IMR-90 (cell line): ENCODE measurements at regions not wholly inside any gene's neighbourhood (a gene's known extent, or its start where the extent isn't known, plus 50 kb on each side); places are given as distances from the start of the nearest gene placed in this dataset.

ENCODE experiments used
- CTCF ChIP-seq: conservative IDR thresholded peaks from 2 replicates; pipeline ENCODE4 v1.5.1; 2012; ENCODE audit warnings: mild to moderate bottlenecking, low read depth, low read length, improper control_type of control experiment
- MXI1 ChIP-seq: IDR thresholded peaks from 2 replicates; pipeline ENCODE4 v1.6.1; 2012; ENCODE audit warnings: low read depth, mild to moderate bottlenecking, low read length, moderate library complexity, borderline replicate concordance
- NFE2L2 ChIP-seq: fragments of 150-350 bp; IDR thresholded peaks from 2 replicates; pipeline ENCODE4 v1.6.1; 2016; ENCODE audit warnings: low read depth, mild to moderate bottlenecking, low read length
- RCOR1 ChIP-seq: IDR thresholded peaks from 2 replicates; pipeline ENCODE4 v1.6.1; 2012; ENCODE audit warnings: mild to moderate bottlenecking, low read length, improper control_type of control experiment; ENCODE audit not compliant: insufficient replicate concordance
- RFX5 ChIP-seq: IDR thresholded peaks from 2 replicates; pipeline ENCODE4 v1.8.0; 2012; ENCODE audit warnings: low read depth, mild to moderate bottlenecking, low read length, moderate library complexity
- SMC3 ChIP-seq: fragments of 150-350 bp; IDR thresholded peaks from 2 replicates; pipeline ENCODE4 v1.6.1; 2016; ENCODE audit warnings: low read depth, mild to moderate bottlenecking, antibody characterized with exemption, low read length, moderate library complexity

GRCh38 chr6:150656156-150656555 lies 56.5 kb downstream of the PLEKHG1 start:
- TF ChIP-seq CTCF (no peak), NFE2L2 (no peak), RFX5 (no peak), RCOR1 (no peak), MXI1 (no peak), SMC3 (no peak)
